CD4-positive, alpha-beta T cell (primary cell): ENCODE measurements at regions not wholly inside any gene's neighbourhood (a gene's known extent, or its start where the extent isn't known, plus 50 kb on each side); places are given as distances from the start of the nearest gene placed in this dataset.

ENCODE experiments used
- ATAC-seq: fragments of 200-7000 bp; cut with Tn5 transposase; one replicate; pipeline ENCODE4 v1.10.0; 2022; ENCODE audit warnings: mild to moderate bottlenecking; ENCODE audit not compliant: poor library complexity
- CTCF ChIA-PET: fragments of 350-600 bp; sonication (Branson Sonifier 250); formaldehyde crosslinking; loops from one replicate; lab custom pipeline; 2021; ENCODE audit warnings: antibody characterized with exemption, inconsistent platforms; lab: Charles Lee
- POLR2A ChIA-PET: fragments of 350-600 bp; sonication (Branson Sonifier 250); formaldehyde crosslinking; loops from one replicate; lab custom pipeline; 2021; ENCODE audit warnings: antibody characterized with exemption, inconsistent platforms; lab: Charles Lee
- DNase-seq, 14 experiments: peaks; one replicate each; pipeline ENCODE4 v3.0.0-alpha.2; 2013 to 2020; ENCODE audit warnings: mixed read lengths in 2 of 14
- H3K27ac ChIP-seq, 2 donors: one replicate each; pipeline versions ENCODE4 v1.5.1 to v1.7.0; 2013; ENCODE audit warnings: low read length in 2 of 2, low read depth in 1 of 2, mild to moderate bottlenecking in 1 of 2
- H3K27me3 ChIP-seq, 2 experiments: 1 replicate in 1 of 2; 2 replicates in 1 of 2; pipeline versions ENCODE4 v1.6.1 to v1.7.0; 2013; ENCODE audit warnings: low read length in 2 of 2, control low read depth in 1 of 2, mild to moderate bottlenecking in 1 of 2, moderate library complexity in 1 of 2; ENCODE audit not compliant: insufficient read depth in 2 of 2, control insufficient read depth in 1 of 2
- H3K36me3 ChIP-seq: one replicate; pipeline ENCODE4 v1.6.1; 2013; ENCODE audit warnings: low read length, control low read depth; ENCODE audit not compliant: insufficient read depth
- H3K4me1 ChIP-seq: one replicate; pipeline ENCODE4 v1.6.1; 2013; ENCODE audit warnings: low read length, control low read depth; ENCODE audit not compliant: insufficient read depth
- H3K4me3 ChIP-seq: one replicate; pipeline ENCODE4 v1.5.1; 2013; ENCODE audit warnings: mild to moderate bottlenecking, low read length, moderate library complexity
- H3K9me3 ChIP-seq, 2 experiments: 1 replicate in 1 of 2; 2 replicates in 1 of 2; pipeline versions ENCODE4 v1.6.1 to v1.7.0; 2013; ENCODE audit warnings: low read length in 2 of 2, mild to moderate bottlenecking in 2 of 2, control low read depth in 1 of 2, moderate library complexity in 1 of 2; ENCODE audit not compliant: control insufficient read depth in 1 of 2, insufficient read depth in 1 of 2
- H3K27ac Mint-ChIP-seq: one replicate; pipeline ENCODE4 v1.8.0; 2020; ENCODE audit warnings: mixed read lengths
- H3K27me3 Mint-ChIP-seq: one replicate; pipeline ENCODE4 v1.8.0; 2021; ENCODE audit warnings: mixed read lengths
- H3K36me3 Mint-ChIP-seq: one replicate; pipeline ENCODE4 v1.8.0; 2021; ENCODE audit warnings: low read depth, mixed read lengths
- H3K4me1 Mint-ChIP-seq: one replicate; pipeline ENCODE4 v1.8.0; 2021; ENCODE audit warnings: low read depth, mixed read lengths
- H3K4me3 Mint-ChIP-seq: one replicate; pipeline ENCODE4 v1.8.0; 2020; ENCODE audit warnings: mild to moderate bottlenecking, mixed read lengths
- H3K9me3 Mint-ChIP-seq: one replicate; pipeline ENCODE4 v1.8.0; 2020; ENCODE audit warnings: mixed read lengths
- intact Hi-C, 2 experiments: fragments of 100-400 bp; cut with DNase I in 1 of 2; cut with micrococcal nuclease in 1 of 2; formaldehyde crosslinking; loops; one replicate each; pipeline versions ENCODE4 v1.15.1 to v1.9.0; 2023 to 2025; cut with DNase I, micrococcal nuclease
- TF ChIP-seq, protein P1 (sequence below): fragments of 200-600 bp; IDR thresholded peaks from one replicate; pipeline ENCODE4 v1.8.0; 2022; ENCODE audit warnings: antibody characterized with exemption, mild to moderate bottlenecking

DNA sequence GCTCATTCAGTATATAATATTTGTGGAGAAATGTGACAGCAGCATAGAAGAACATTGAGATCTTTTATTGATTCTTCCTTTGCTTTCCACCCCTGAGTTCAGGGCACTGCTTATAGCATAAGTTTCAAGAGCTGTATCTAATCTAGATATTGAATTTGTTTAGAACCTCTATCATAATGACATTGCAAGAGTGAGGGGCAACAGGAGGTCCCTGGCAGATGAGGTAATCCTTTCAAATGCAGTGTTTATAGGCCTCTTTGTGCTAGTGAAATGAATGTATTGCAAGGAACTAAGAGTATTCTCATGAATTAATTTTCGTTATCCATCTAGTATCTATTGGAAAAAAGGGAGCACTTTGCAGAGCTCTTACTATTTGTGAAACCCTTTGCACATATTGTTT, 167.2 kb upstream of the FERD3L start:
- no peak overlapping the region for H3K27ac Mint-ChIP-seq
- no peak overlapping the region for H3K4me3 Mint-ChIP-seq
- ChIA-PET CTCF (no interaction called here), POLR2A (no interaction called here)
- DNase-seq, result no peak
- H3K9me3 ChIP-seq, result peaks cover 0 to 3% of the 10 kb centered on the region in 2 experiments
- no peak for ATAC-seq
- TF ChIP-seq, protein P1, sequence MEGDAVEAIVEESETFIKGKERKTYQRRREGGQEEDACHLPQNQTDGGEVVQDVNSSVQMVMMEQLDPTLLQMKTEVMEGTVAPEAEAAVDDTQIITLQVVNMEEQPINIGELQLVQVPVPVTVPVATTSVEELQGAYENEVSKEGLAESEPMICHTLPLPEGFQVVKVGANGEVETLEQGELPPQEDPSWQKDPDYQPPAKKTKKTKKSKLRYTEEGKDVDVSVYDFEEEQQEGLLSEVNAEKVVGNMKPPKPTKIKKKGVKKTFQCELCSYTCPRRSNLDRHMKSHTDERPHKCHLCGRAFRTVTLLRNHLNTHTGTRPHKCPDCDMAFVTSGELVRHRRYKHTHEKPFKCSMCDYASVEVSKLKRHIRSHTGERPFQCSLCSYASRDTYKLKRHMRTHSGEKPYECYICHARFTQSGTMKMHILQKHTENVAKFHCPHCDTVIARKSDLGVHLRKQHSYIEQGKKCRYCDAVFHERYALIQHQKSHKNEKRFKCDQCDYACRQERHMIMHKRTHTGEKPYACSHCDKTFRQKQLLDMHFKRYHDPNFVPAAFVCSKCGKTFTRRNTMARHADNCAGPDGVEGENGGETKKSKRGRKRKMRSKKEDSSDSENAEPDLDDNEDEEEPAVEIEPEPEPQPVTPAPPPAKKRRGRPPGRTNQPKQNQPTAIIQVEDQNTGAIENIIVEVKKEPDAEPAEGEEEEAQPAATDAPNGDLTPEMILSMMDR, result no peak
- H3K4me1 Mint-ChIP-seq, result no peaks in the 10 kb centered on the region
- no peak overlapping the region for H3K27ac ChIP-seq
- no peaks in the 10 kb centered on the region for H3K27me3 ChIP-seq
- H3K4me3 ChIP-seq, result no peak overlapping the region
- no peaks in the 10 kb centered on the region for H3K27me3 Mint-ChIP-seq
- intact Hi-C loops, result no loop called here
- peaks cover 3% of the 10 kb centered on the region for H3K9me3 Mint-ChIP-seq
- no peaks in the 10 kb centered on the region for H3K36me3 Mint-ChIP-seq
- no peaks in the 10 kb centered on the region for H3K4me1 ChIP-seq
- no peaks in the 10 kb centered on the region for H3K36me3 ChIP-seq

DNA sequence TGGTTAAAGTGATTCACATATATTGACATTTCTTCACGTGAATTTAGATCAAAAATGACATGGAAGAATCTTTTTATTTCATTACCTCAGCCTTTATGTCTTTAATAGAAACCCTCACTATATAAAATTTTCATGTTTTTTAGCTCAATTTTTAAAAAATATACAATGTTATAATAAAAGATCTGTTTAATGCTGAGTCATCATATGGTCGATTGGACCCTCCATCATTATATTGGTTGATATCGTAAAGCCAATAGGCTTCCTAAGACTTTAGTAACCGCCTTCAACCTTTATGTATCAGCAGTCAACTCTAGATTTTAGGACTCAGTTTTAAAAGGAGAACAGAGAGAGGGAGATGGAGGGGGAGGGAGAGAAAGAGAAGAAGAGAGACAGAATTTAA, 162.3 kb upstream of the FERD3L start:
- POLR2A ChIA-PET, result no interaction called here
- Mint-ChIP-seq H3K4me3 (no peak overlapping the region), H3K27ac (no peak overlapping the region), H3K4me1 (no peaks in the 10 kb centered on the region), H3K27me3 (no peaks in the 10 kb centered on the region), H3K9me3 (peaks cover 3% of the 10 kb centered on the region), H3K36me3 (no peaks in the 10 kb centered on the region)
- DNase-seq (no peak), ATAC-seq (no peak)
- no peak overlapping the region for H3K27ac ChIP-seq
- H3K36me3 ChIP-seq, result no peaks in the 10 kb centered on the region
- peaks cover 0 to 9% of the 10 kb centered on the region in 2 experiments for H3K9me3 ChIP-seq
- no peaks in the 10 kb centered on the region for H3K4me1 ChIP-seq
- CTCF ChIA-PET, result no interaction called here
- H3K27me3 ChIP-seq, result no peaks in the 10 kb centered on the region
- H3K4me3 ChIP-seq, result no peak overlapping the region
- TF ChIP-seq, protein P1, result no peak
- intact Hi-C loops, result no loop called here

- Mint-ChIP-seq H3K36me3 (no peaks in the 10 kb centered on the region), H3K9me3 (peaks cover 2% of the 10 kb centered on the region), H3K4me1 (no peaks in the 10 kb centered on the region), H3K27ac (no peak overlapping the region), H3K27me3 (no peaks in the 10 kb centered on the region), H3K4me3 (no peak overlapping the region)
- ChIA-PET CTCF (no interaction called here), POLR2A (no interaction called here)
- no peaks in the 10 kb centered on the region for H3K27me3 ChIP-seq
- H3K27ac ChIP-seq, result no peak overlapping the region
- DNase-seq (no peak), ATAC-seq (no peak)
- peaks cover 0 to 6% of the 10 kb centered on the region in 2 experiments for H3K9me3 ChIP-seq
- H3K36me3 ChIP-seq, result no peaks in the 10 kb centered on the region
- TF ChIP-seq, protein P1, result no peak
- no peaks in the 10 kb centered on the region for H3K4me1 ChIP-seq
- intact Hi-C loops, result no loop called here
- no peak overlapping the region for H3K4me3 ChIP-seq
Observed at GRCh38 chr7:19305698-19306097, 160.5 kb upstream of the FERD3L start.
